ENCODE measurements at regions not wholly inside any gene's neighbourhood (a gene's known extent, or its start where the extent isn't known, plus 50 kb on each side); places are given as distances from the start of the nearest gene placed in this dataset.

DNA sequence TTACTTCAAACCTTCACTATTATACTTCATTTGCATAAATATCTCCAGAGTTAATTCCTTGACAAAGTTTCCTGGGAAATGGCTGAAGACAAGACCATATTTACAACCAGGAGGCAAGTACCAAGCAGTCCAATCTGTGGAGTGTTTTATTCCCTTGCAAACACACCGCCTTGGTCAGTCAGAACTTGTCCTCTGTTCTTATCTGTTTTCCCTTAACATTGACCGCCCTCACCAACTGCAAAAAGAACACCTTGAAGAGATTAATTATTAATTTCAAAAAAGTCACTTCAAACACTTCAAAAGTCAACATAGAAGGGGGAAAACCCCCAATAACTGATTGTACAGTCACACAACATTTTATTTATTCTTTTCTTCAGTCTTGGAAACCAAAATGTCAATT lies 269.0 kb upstream of the RGMB start:
- Histone ChIP-seq H3K9me3 (no peaks in the 10 kb centered on the region), H3K36me3 (no peaks in the 10 kb centered on the region), H3K4me3 (no peak overlapping the region), H3K27me3 (no peaks in the 10 kb centered on the region), H3K4me1 (peaks cover 0 to 24% (median 17%) of the 10 kb centered on the region in 4 donors), H3K27ac (replicated peaks in 1 of 4) (no peak overlapping the region)
- WGBS, result 98% methylated on average over 2 of the region's 2 CpGs
- intact Hi-C loops (cut with DNase I), result no loop called here
- DNase-seq (ENCODE audit: extremely low spot score), result no peak
- TF ChIP-seq, protein P1, sequence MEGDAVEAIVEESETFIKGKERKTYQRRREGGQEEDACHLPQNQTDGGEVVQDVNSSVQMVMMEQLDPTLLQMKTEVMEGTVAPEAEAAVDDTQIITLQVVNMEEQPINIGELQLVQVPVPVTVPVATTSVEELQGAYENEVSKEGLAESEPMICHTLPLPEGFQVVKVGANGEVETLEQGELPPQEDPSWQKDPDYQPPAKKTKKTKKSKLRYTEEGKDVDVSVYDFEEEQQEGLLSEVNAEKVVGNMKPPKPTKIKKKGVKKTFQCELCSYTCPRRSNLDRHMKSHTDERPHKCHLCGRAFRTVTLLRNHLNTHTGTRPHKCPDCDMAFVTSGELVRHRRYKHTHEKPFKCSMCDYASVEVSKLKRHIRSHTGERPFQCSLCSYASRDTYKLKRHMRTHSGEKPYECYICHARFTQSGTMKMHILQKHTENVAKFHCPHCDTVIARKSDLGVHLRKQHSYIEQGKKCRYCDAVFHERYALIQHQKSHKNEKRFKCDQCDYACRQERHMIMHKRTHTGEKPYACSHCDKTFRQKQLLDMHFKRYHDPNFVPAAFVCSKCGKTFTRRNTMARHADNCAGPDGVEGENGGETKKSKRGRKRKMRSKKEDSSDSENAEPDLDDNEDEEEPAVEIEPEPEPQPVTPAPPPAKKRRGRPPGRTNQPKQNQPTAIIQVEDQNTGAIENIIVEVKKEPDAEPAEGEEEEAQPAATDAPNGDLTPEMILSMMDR (IDR thresholded peaks at IDR 0.05), result no peak
- TF ChIP-seq POLR2AphosphoS5 (IDR thresholded peaks at IDR 0.05) (no peak), POLR2A (IDR thresholded peaks at IDR 0.05; ENCODE audit: low read depth) (no peak), EP300 (IDR thresholded peaks at IDR 0.05) (no peak)

DNA sequence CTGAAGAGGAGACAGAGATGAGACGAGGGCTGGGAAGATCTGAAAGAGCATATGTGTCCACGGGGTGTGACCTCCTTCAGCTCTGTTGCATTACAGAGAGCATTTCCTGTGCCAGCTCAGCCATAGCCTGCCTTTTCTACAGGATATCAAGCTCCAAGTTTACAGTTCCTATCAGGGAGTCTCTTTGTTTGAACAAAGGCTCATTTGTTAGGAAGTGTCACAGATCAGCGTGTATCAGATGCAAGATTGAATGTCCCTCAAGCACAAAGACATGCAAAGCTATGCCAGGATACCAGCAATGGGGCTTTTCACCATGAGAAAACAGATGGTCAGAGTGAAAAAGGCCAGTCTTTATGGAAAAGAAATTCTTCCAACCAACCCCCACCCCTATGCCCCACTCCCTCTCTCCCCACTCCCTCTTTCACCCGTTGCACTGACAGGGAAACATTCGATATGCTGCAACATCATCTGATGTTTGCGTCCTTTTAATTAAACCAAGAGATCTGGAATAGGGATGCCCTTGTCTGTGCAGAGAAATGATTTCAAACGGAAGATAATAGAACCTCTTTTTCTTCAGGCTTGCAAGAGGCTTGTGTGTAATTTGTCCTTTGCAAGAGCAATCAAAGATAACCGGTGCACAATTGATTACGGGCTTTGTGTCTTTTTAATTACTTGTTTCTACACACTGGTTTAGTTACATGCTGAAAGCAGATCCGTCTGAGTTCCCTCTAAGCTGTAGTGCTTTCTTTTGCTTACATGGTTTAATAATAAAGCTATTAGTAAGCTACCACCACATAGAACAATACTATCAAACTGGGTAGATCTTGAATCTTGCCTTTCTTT lies 263.1 kb upstream of the RGMB start:
- intact Hi-C loops (cut with DNase I), result no loop called here
- H3K4me1 ChIP-seq, result no peaks in the 10 kb centered on the region
- H3K27me3 ChIP-seq, result no peaks in the 10 kb centered on the region
- WGBS, result 67% methylated on average over 10 of the region's 10 CpGs
- H3K36me3 ChIP-seq, result no peaks in the 10 kb centered on the region
- no peak overlapping the region for H3K27ac ChIP-seq (replicated peaks in 1 of 4)
- no peaks in the 10 kb centered on the region for H3K9me3 ChIP-seq
- H3K4me3 ChIP-seq, result no peak overlapping the region
- TF ChIP-seq, protein P1 (IDR thresholded peaks at IDR 0.05), result no peak
- TF ChIP-seq POLR2A (IDR thresholded peaks at IDR 0.05; ENCODE audit: low read depth), result no peak
- no peak for TF ChIP-seq POLR2AphosphoS5 (IDR thresholded peaks at IDR 0.05)
- TF ChIP-seq EP300 (IDR thresholded peaks at IDR 0.05), result no peak
- no peak for DNase-seq (ENCODE audit: extremely low spot score)

DNA sequence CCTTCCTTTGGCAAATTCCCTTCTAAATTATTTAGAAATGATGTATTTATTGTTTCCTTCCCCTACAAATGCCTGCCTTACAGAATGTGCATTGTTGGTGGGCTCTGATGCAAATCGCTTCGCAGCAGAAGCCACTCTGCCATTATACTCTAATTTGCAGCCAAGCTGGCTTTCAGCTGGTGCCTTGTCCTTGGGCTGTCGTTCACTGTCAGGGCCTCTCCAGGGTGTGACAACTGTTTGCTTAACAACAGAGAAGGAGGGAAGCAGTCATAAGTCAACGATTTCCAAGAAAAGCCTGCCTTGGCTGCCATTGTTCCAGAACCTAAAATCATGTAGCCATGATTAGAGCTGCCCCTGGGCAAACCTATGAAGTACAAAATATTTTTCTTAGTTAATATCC lies 260.1 kb upstream of the RGMB start:
- TF ChIP-seq EP300 (IDR thresholded peaks at IDR 0.05) (no peak), POLR2AphosphoS5 (IDR thresholded peaks at IDR 0.05) (no peak), POLR2A (IDR thresholded peaks at IDR 0.05; ENCODE audit: low read depth) (no peak)
- TF ChIP-seq, protein P1 (IDR thresholded peaks at IDR 0.05), result no peak
- Histone ChIP-seq H3K36me3 (no peaks in the 10 kb centered on the region), H3K9me3 (no peaks in the 10 kb centered on the region), H3K27ac (replicated peaks in 1 of 4) (no peak overlapping the region), H3K4me1 (no peaks in the 10 kb centered on the region), H3K4me3 (no peak overlapping the region), H3K27me3 (no peaks in the 10 kb centered on the region)
- no peak for DNase-seq (ENCODE audit: extremely low spot score)
- 77% methylated on average over 4 of the region's 4 CpGs for WGBS
- intact Hi-C loops (cut with DNase I), result no loop called here

DNA sequence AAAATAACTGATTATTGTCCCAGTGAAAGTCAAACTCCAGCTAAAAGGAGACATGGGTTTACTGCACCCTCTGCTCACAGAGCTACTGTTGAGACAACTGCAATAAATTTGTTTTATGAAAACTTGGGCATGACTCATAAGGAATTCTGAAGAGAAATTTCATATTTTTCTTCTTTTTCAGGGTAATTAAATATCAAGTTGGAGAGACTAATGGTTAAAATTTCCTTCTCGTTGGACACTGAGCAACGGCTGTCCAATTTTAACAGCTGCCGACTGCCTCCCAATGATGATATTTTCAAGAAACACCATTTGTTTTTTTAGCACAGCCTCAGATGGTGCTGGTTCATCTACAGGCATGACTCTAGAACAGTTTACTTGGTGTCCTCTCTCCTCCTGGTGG lies 259.2 kb upstream of the RGMB start:
- Histone ChIP-seq H3K27me3 (no peaks in the 10 kb centered on the region), H3K4me1 (no peaks in the 10 kb centered on the region), H3K9me3 (no peaks in the 10 kb centered on the region), H3K36me3 (no peaks in the 10 kb centered on the region), H3K27ac (replicated peaks in 1 of 4) (no peak overlapping the region), H3K4me3 (no peak overlapping the region)
- intact Hi-C loops (cut with DNase I), result no loop called here
- no peak for TF ChIP-seq POLR2A (IDR thresholded peaks at IDR 0.05; ENCODE audit: low read depth)
- TF ChIP-seq, protein P1 (IDR thresholded peaks at IDR 0.05), result no peak
- DNase-seq (ENCODE audit: extremely low spot score), result no peak
- 71% methylated on average over 3 of the region's 3 CpGs for WGBS

DNA sequence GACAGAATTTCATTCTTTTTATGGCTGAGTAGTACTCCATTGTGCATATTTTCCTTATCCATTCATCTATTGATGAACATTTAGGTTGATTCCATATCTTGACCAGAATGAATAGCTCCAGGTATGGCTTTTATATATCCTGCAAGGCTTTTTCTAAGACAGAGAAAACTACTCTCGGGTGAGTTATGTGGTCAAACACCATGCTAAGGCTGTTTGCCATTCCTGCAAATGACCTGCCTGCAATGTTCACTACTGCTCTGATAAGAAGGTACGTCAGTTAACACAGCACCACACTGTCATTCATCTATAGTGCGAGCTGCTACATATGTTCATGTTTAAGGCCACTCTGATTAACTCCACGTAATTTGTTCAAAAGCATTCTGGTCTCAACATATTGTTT lies 256.8 kb upstream of the RGMB start:
- Histone ChIP-seq H3K36me3 (no peaks in the 10 kb centered on the region), H3K4me3 (no peak overlapping the region), H3K27me3 (no peaks in the 10 kb centered on the region), H3K9me3 (no peaks in the 10 kb centered on the region), H3K4me1 (no peaks in the 10 kb centered on the region), H3K27ac (replicated peaks in 1 of 4) (no peak overlapping the region)
- TF ChIP-seq POLR2AphosphoS5 (IDR thresholded peaks at IDR 0.05) (no peak), POLR2A (IDR thresholded peaks at IDR 0.05; ENCODE audit: low read depth) (no peak), EP300 (IDR thresholded peaks at IDR 0.05) (no peak)
- TF ChIP-seq, protein P1 (IDR thresholded peaks at IDR 0.05), result no peak
- no peak for DNase-seq (ENCODE audit: extremely low spot score)
- intact Hi-C loops (cut with DNase I), result no loop called here
- 95% methylated on average over 4 of the region's 4 CpGs for WGBS
